Activated CD8-positive, alpha-beta T cell treated with anti-CD3 and anti-CD28 coated beads for 36 hours (primary cell): ENCODE measurements at regions not wholly inside any gene's neighbourhood (a gene's known extent, or its start where the extent isn't known, plus 50 kb on each side); places are given as distances from the start of the nearest gene placed in this dataset.

Source experiments
- ATAC-seq: fragments of 200-7000 bp; cut with Tn5 transposase; one replicate; pipeline ENCODE4 v1.10.0; 2021; ENCODE audit warnings: mild to moderate bottlenecking, moderate library complexity
- CTCF ChIA-PET: fragments of 350-600 bp; sonication (Branson Sonifier 250); formaldehyde crosslinking; loops from one replicate; lab custom pipeline; 2021; ENCODE audit warnings: antibody characterized with exemption; lab: Charles Lee
- POLR2A ChIA-PET: fragments of 350-600 bp; sonication (Branson Sonifier 250); formaldehyde crosslinking; loops from one replicate; lab custom pipeline; 2021; ENCODE audit warnings: antibody characterized with exemption; lab: Charles Lee
- DNase-seq: peaks from one replicate; pipeline ENCODE4 v3.0.0-alpha.2; 2020
- H3K27ac Mint-ChIP-seq: one replicate; pipeline ENCODE4 v1.8.0; 2021; ENCODE audit warnings: mild to moderate bottlenecking, mixed read lengths
- H3K27me3 Mint-ChIP-seq: one replicate; pipeline ENCODE4 v1.8.0; 2021; ENCODE audit warnings: mixed read lengths
- H3K36me3 Mint-ChIP-seq: one replicate; pipeline ENCODE4 v1.8.0; 2021; ENCODE audit warnings: low read depth, mixed read lengths
- H3K4me1 Mint-ChIP-seq: one replicate; pipeline ENCODE4 v1.8.0; 2021; ENCODE audit warnings: low read depth, mixed read lengths
- H3K4me3 Mint-ChIP-seq: one replicate; pipeline ENCODE4 v1.8.0; 2021; ENCODE audit warnings: mild to moderate bottlenecking, moderate library complexity, mixed read lengths
- H3K9me3 Mint-ChIP-seq: one replicate; pipeline ENCODE4 v1.8.0; 2021; ENCODE audit warnings: mixed read lengths
- CTCF ChIP-seq: fragments of 200-600 bp; IDR thresholded peaks from one replicate; pipeline ENCODE4 v1.8.0; 2022; ENCODE audit warnings: antibody characterized with exemption, mild to moderate bottlenecking
- intact Hi-C: fragments of 100-400 bp; cut with micrococcal nuclease; formaldehyde crosslinking; loops from one replicate; pipeline ENCODE4 v1.10.0; 2022

- H3K27ac Mint-ChIP-seq, result no peak overlapping the region
- intact Hi-C loops, result loop anchor here (10.0 kb wide), 1 partner anchor 550 kb away; no protein-coding TSS in a partner anchor
- TF ChIP-seq CTCF, result no peak
- DNase-seq (no peak), ATAC-seq (no peak)
- peaks cover 2% of the 10 kb centered on the region for H3K27me3 Mint-ChIP-seq
- no peaks in the 10 kb centered on the region for H3K36me3 Mint-ChIP-seq
- H3K4me3 Mint-ChIP-seq, result no peak overlapping the region
- H3K4me1 Mint-ChIP-seq, result no peaks in the 10 kb centered on the region
- POLR2A ChIA-PET, result no interaction called here
- H3K9me3 Mint-ChIP-seq, result no peaks in the 10 kb centered on the region
- CTCF ChIA-PET, result interaction anchor here (1.1 kb wide), 1 partner anchor 47 kb away, joined by 3 read pairs; no protein-coding TSS in a partner anchor
Observed at GRCh38 chr6:71534921-71535320, 246.3 kb downstream of the OGFRL1 start.

- DNase-seq (no peak), ATAC-seq (no peak)
- ChIA-PET POLR2A (interaction anchor here (0.6 kb wide), 1 partner anchor 141 kb away, joined by 3 read pairs; no protein-coding TSS in a partner anchor), CTCF (no interaction called here)
- H3K27me3 Mint-ChIP-seq, result peaks cover 2% of the 10 kb centered on the region
- H3K4me3 Mint-ChIP-seq, result no peak overlapping the region
- H3K27ac Mint-ChIP-seq, result no peak overlapping the region
- intact Hi-C loops, result loop anchor here (10.0 kb wide), 1 partner anchor 547 kb away; no protein-coding TSS in a partner anchor
- H3K4me1 Mint-ChIP-seq, result no peaks in the 10 kb centered on the region
- H3K36me3 Mint-ChIP-seq, result no peaks in the 10 kb centered on the region
- H3K9me3 Mint-ChIP-seq, result no peaks in the 10 kb centered on the region
- no peak for TF ChIP-seq CTCF
Observed at GRCh38 chr6:71537717-71538116, 249.1 kb downstream of the OGFRL1 start.

GRCh38 chr6:71544028-71544427 lies 255.4 kb downstream of the OGFRL1 start:
- Mint-ChIP-seq H3K36me3 (no peaks in the 10 kb centered on the region), H3K4me3 (no peak overlapping the region), H3K9me3 (no peaks in the 10 kb centered on the region), H3K4me1 (no peaks in the 10 kb centered on the region), H3K27me3 (peaks cover 2% of the 10 kb centered on the region), H3K27ac (no peak overlapping the region)
- ChIA-PET POLR2A (no interaction called here), CTCF (no interaction called here)
- ATAC-seq, result no peak
- TF ChIP-seq CTCF, result no peak
- no peak for DNase-seq
- intact Hi-C loops, result no loop called here

GRCh38 chr6:71544906-71545305 lies 256.3 kb downstream of the OGFRL1 start:
- H3K9me3 Mint-ChIP-seq, result no peaks in the 10 kb centered on the region
- no peaks in the 10 kb centered on the region for H3K36me3 Mint-ChIP-seq
- ATAC-seq, result no peak
- no peak overlapping the region for H3K4me3 Mint-ChIP-seq
- TF ChIP-seq CTCF, result no peak
- no peak overlapping the region for H3K27ac Mint-ChIP-seq
- ChIA-PET CTCF (no interaction called here), POLR2A (no interaction called here)
- H3K27me3 Mint-ChIP-seq, result no peaks in the 10 kb centered on the region
- intact Hi-C loops, result no loop called here
- DNase-seq, result no peak
- no peaks in the 10 kb centered on the region for H3K4me1 Mint-ChIP-seq

- H3K27ac Mint-ChIP-seq, result no peak overlapping the region
- no peaks in the 10 kb centered on the region for H3K27me3 Mint-ChIP-seq
- DNase-seq (no peak), ATAC-seq (no peak)
- no peak overlapping the region for H3K4me3 Mint-ChIP-seq
- no peaks in the 10 kb centered on the region for H3K4me1 Mint-ChIP-seq
- POLR2A ChIA-PET, result no interaction called here
- CTCF ChIA-PET, result no interaction called here
- H3K9me3 Mint-ChIP-seq, result no peaks in the 10 kb centered on the region
- H3K36me3 Mint-ChIP-seq, result no peaks in the 10 kb centered on the region
- TF ChIP-seq CTCF, result no peak
- intact Hi-C loops, result no loop called here
Observed at GRCh38 chr6:71545905-71546304, 257.3 kb downstream of the OGFRL1 start.
